ENCODE measurements at regions not wholly inside any gene's neighbourhood (a gene's known extent, or its start where the extent isn't known, plus 50 kb on each side); places are given as distances from the start of the nearest gene placed in this dataset.
"Not testable (repeated sequence)": the region's sequence is repeated elsewhere in the genome, so short reads cannot be mapped to it uniquely, and the experiment has no call there.

DNA sequence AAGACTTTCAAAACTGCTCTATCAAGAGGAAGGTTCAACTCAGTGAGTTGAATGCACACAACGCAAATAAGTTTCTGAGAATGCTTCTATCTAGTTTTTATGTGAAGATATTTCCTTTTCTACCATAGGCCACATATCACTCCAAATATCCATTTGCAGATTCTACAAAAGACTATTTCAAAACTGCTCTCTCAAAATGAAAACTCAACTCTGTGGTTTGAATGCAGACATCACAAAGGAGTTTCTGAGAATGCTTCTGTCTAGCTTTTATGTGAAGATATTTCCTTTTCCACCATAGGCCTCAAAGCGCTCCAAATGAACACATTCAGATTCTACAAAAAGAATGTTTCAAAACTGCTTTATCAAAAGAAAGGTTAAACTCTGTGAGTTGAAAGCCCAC is 1093.1 kb upstream of the DEFB115 start:
- H3K4me1 Mint-ChIP-seq (ENCODE audit: low read depth); intact Hi-C loops (cut with micrococcal nuclease); H3K4me3 Mint-ChIP-seq; H3K27ac Mint-ChIP-seq; H3K27me3 Mint-ChIP-seq; H3K36me3 Mint-ChIP-seq (ENCODE audit: low read depth): not testable (repeated sequence)
- peaks cover 37% of the 10 kb centered on the region for H3K9me3 Mint-ChIP-seq

DNA sequence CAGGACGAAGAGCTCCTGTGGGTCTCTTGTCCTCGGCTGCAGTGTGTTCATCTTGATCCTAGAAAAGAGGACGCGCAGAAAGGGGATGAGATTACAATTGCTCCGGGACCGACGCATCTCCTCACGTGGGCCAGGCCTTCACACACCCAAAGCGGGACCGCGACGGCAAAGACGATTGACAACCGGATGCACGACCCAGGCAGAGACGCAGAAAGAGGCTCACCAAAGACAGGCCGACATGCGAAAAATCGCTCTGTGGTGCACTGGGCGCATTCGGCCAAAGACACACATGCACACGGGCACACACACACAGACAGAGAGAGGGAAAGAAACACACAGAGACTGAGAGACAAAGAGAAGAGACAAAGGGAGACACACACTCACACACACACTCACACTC is 1089.9 kb upstream of the DEFB115 start:
- peaks cover 40% of the 10 kb centered on the region for H3K9me3 Mint-ChIP-seq
- no peak overlapping the region for H3K27ac Mint-ChIP-seq
- no peaks in the 10 kb centered on the region for H3K36me3 Mint-ChIP-seq (ENCODE audit: low read depth)
- no peaks in the 10 kb centered on the region for H3K4me1 Mint-ChIP-seq (ENCODE audit: low read depth)
- H3K4me3 Mint-ChIP-seq = no peak overlapping the region
- intact Hi-C loops (cut with micrococcal nuclease) = no loop called here
- no peaks in the 10 kb centered on the region for H3K27me3 Mint-ChIP-seq

DNA sequence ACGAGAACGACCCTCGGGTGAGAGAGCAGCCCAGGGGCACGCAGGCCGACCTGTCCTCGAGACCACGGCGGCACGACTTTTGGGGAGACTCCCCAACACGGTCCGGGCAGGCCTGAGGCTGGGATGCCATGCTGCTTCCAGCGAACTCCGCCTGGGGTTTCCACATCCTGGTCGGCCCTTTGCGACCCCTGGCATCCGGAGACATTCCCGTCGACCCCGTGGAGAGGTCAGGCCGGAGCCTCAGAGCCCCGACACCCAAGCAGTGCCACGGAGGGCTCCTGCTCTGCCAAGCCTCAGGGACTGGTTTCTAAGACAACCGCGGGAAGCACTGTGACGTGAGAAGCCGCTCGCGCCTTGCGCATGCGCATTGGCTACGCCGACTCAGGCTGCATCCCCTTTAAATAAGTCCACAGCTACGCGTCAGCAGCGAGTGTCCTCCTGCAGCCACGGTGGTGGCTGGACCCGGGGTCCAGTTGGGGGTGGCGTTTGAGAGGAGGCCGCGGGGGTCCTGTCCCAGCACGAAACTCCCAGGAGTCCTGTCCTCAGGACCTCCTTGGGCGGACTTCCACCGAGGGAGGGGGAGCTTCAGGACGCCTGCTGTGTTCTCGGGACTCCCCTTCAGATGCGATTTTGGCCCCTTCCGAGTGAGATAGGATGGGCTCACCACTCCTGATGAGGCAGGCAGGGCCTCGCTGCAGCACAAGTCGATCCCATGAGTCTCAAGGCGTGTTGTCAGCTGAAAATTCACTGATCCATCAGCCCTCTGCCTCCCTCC is 1089.3 kb upstream of the DEFB115 start:
- Mint-ChIP-seq H3K4me3 (no peak overlapping the region), H3K36me3 (ENCODE audit: low read depth) (no peaks in the 10 kb centered on the region), H3K27ac (no peak overlapping the region), H3K4me1 (ENCODE audit: low read depth) (no peaks in the 10 kb centered on the region), H3K9me3 (peaks cover 45% of the 10 kb centered on the region), H3K27me3 (no peaks in the 10 kb centered on the region)
- intact Hi-C loops (cut with micrococcal nuclease) = no loop called here

DNA sequence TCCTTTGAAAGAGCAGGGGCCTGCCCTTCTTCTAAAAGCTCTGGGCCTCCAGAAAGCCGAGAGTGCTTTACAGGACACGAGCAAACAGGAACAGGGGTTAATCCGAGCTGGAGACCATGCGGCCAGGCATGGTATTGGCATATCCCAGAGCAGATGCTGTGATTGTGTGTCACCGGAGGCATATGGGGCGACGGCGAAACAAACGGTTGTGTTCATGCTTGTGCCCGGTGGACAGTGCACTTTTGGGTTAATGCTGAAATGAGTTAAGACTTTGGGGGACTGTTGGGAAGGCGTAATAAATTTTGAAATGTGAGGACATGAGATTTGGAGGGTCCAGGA is 1088.7 kb upstream of the DEFB115 start:
- intact Hi-C loops (cut with micrococcal nuclease) = no loop called here
- H3K4me1 Mint-ChIP-seq (ENCODE audit: low read depth) = no peaks in the 10 kb centered on the region
- H3K36me3 Mint-ChIP-seq (ENCODE audit: low read depth) = no peaks in the 10 kb centered on the region

DNA sequence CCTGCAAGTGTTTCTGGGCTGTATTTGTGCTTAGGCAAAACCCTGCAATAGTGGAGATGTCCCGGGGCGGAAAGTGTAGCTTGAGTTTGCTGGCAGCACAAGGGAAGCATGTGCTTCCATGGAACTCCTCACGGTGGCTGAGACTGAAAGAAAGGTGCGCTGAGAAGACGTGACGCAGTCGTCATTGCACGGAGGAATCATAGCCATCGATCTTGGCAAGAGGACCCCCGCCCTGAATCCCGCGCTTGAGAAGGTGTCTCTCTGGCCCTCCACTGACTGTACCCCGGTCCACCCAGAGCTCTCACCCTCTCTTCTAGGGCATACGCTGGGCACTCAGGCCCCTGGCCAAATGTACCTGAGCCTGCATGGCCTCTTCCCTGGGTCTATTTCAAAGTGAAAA is 1081.8 kb upstream of the DEFB115 start:
- Mint-ChIP-seq H3K9me3 (peaks cover 37% of the 10 kb centered on the region), H3K27ac (no peak overlapping the region), H3K36me3 (ENCODE audit: low read depth) (no peaks in the 10 kb centered on the region), H3K4me1 (ENCODE audit: low read depth) (no peaks in the 10 kb centered on the region), H3K4me3 (no peak overlapping the region), H3K27me3 (no peaks in the 10 kb centered on the region)
- intact Hi-C loops (cut with micrococcal nuclease) = no loop called here

More for the DNA sequence above, 1088.7 kb upstream of the DEFB115 start:
- no peaks in the 10 kb centered on the region for H3K27me3 Mint-ChIP-seq
- no peak overlapping the region for H3K27ac Mint-ChIP-seq
- H3K4me3 Mint-ChIP-seq = no peak overlapping the region
- H3K9me3 Mint-ChIP-seq = peaks cover 50% of the 10 kb centered on the region

DNA sequence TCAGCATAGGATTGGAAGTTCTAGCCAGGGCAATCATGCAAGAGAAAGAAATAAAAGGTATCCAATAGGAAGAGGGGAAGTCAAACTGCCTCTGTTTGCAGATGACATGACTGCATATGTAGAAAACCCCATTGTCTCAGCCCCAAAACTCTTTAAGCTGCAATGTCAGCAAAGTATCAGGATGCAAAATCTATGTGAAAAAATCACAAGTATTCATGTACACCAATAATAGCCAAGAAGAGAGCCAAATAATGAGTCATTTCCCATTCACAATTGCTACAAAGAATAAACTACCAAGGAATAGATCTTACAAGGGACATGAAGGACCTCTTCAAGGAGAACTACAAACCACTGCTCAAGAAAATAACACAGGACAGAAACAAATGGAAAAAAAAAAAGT is 1074.3 kb upstream of the DEFB115 start:
- intact Hi-C loops (cut with micrococcal nuclease); H3K27ac Mint-ChIP-seq; H3K27me3 Mint-ChIP-seq; H3K4me3 Mint-ChIP-seq; H3K4me1 Mint-ChIP-seq (ENCODE audit: low read depth); H3K36me3 Mint-ChIP-seq (ENCODE audit: low read depth): not testable (repeated sequence)
- peaks cover 39% of the 10 kb centered on the region for H3K9me3 Mint-ChIP-seq

DNA sequence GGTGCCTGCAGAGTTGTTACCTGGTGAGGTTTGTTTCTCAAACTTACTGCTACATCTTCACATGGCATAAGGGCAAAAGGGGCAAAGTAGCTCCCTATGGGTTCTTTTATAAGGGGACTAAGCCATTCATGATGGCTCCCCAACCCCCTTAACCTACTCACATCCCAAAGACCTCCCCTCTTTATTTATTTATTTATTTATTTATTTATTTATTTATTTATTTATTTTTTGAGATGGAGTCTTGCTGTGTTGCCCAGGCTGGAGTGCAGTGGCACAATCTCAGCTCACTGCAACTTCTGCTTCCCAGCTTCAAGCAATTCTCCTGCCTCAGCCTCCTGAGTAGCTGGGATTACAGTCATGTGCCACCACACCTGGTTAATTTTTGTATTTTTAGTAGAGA is 1065.7 kb upstream of the DEFB115 start:
- H3K4me1 Mint-ChIP-seq (ENCODE audit: low read depth); H3K9me3 Mint-ChIP-seq; H3K27me3 Mint-ChIP-seq; H3K4me3 Mint-ChIP-seq; H3K27ac Mint-ChIP-seq; H3K36me3 Mint-ChIP-seq (ENCODE audit: low read depth); intact Hi-C loops (cut with micrococcal nuclease): not testable (repeated sequence)

DNA sequence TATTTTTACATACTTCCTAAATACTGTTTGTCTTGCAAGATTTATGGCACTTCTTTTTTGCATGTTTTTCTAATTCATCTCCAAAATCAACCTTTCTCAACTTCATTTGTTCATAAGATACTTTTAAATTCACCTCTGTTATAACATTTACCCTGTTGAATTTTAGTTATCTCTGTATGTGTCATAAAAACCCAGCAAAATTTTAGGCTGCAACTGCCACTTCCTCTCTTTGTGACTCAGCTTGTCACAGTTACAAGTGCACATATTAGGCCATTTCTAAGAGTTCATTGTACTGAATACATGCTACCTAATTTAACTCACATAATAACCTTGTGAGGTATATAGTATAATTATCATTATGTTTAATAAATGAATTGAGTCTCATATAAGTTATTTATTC is 1023.0 kb upstream of the DEFB115 start:
- H3K4me1 Mint-ChIP-seq (ENCODE audit: low read depth); intact Hi-C loops (cut with micrococcal nuclease); H3K4me3 Mint-ChIP-seq; H3K27me3 Mint-ChIP-seq; H3K9me3 Mint-ChIP-seq; H3K36me3 Mint-ChIP-seq (ENCODE audit: low read depth); H3K27ac Mint-ChIP-seq: not testable (repeated sequence)

DNA sequence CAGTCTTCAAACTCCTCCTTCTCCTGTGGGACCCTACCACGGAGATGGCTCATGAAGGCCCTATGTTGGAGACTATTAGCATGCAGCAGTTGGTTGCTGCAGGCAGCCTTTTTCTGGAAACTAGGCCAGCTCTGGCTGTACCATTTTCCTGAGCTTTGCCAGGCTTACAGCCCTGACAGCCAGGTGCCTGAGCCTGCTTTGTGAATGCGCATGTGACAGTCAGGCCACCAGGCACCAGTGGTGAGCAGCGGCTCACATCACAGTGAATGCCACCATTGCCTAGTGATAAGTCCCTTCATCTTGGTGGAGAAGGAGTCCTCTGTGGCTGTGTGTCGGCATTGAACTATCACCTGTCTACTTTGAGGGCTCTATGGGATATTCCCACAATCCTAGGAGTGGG is 982.4 kb upstream of the DEFB115 start:
- H3K4me3 Mint-ChIP-seq; H3K27ac Mint-ChIP-seq; H3K9me3 Mint-ChIP-seq; H3K27me3 Mint-ChIP-seq; intact Hi-C loops (cut with micrococcal nuclease); H3K36me3 Mint-ChIP-seq (ENCODE audit: low read depth); H3K4me1 Mint-ChIP-seq (ENCODE audit: low read depth): not testable (repeated sequence)

DNA sequence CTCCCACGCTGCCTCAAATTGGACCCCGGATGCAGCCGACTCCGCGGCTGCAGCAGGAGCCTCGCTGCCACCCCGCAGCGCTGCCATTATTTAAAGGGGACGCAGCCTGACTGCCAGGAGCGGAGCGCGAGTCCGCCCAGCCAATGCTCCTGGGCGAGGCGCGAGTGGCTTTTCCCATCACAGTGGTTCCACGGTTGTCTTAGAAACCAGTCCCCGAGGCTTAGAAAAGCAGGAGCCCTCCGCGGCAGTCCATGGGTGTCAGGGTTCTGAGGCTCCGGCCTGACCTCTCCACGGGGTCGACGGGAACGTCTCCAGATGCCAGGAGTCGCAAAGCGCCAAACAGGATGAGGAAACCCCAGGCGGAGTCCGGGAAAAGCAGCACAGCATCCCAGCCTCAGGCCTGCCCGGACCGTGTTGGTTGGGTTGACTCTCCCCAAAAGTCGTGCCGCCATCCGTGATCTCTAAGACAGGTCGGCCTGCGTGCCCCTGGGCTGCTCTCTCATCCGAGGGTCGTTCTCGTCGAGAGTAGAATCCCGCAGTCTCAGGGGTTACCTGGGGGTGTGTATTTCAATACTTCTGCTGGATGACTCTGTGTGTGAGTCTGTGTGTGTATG is 975.8 kb upstream of the DEFB115 start:
- Mint-ChIP-seq H3K9me3 (peaks cover 9% of the 10 kb centered on the region), H3K27ac (no peak overlapping the region), H3K4me3 (no peak overlapping the region), H3K4me1 (ENCODE audit: low read depth) (no peaks in the 10 kb centered on the region), H3K36me3 (ENCODE audit: low read depth) (no peaks in the 10 kb centered on the region), H3K27me3 (peaks cover 7% of the 10 kb centered on the region)
- intact Hi-C loops (cut with micrococcal nuclease) = no loop called here

DNA sequence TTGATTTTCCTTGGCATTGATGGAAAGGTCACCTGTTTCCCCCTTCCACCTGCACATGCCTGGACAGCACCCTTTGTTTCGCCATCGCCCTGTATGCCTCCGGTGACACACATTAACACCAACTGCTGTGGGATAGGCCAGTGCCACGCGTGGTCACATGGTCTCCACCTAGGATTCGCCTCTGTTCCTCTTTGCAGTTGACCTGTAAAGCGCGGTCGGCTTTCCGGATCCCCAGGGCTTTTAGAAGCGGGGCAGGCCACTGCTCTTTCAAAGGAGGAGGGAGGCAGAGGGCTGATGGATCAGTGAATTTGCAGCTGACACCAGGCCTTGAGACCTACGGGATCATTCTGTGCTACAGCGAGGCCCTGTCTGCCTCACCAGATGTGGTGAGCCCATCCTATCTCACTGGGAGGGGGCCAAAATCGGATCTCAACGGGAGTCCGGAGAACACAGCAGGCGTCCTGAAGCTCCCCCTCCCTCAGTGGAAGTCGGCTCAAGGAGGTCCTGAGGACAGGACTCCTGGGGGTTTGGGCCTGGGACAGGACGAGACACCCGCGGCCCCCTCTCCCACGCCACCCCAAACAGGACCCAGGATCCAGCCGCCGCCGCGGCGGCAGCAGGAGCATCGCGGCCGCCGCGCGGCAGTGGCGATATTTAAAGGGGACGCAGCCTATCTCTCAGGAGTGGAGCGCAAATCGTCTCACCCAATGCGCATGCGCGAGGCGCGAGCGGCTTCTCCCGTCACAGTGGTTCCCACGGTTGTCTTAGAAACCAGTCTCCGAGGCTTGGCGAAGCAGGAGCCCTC is 973.8 kb upstream of the DEFB115 start:
- H3K27ac Mint-ChIP-seq; H3K36me3 Mint-ChIP-seq (ENCODE audit: low read depth); intact Hi-C loops (cut with micrococcal nuclease); H3K27me3 Mint-ChIP-seq; H3K4me1 Mint-ChIP-seq (ENCODE audit: low read depth); H3K9me3 Mint-ChIP-seq: not testable (repeated sequence)
- H3K4me3 Mint-ChIP-seq = peak overlapping the region; percentile 40

DNA sequence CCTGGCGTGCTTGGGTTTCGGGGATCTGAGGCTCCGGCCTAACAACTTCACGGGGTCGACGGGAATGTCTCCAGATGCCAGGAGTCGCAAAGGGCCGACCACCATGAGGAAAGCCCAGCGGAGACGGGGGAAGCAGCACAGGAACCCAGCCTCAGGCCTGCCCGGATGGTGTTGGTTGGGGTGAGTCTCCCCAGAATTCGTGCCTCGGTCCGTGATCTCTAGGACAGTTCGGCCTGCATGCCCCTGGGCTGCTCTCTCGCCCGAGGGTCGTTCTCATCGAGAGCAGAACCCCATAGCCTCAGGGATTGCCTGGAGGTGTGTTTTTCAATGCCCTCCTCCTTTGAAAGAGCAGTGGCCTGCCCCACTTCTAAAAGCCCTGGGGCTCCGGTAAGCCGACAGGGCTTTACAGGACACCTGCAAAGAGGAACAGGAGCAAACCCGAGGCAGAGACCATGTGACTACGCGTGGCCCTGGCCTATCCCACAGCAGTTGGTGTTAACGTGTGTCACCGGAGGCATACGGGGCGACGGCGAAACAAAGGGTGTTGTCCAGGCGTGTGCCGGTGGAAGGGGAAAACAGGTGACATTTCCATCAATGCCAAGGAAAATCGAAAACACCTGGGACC is 973.1 kb upstream of the DEFB115 start:
- Mint-ChIP-seq H3K27ac (no peak overlapping the region), H3K36me3 (ENCODE audit: low read depth) (no peaks in the 10 kb centered on the region), H3K4me1 (ENCODE audit: low read depth) (peaks cover 6% of the 10 kb centered on the region), H3K27me3 (peaks cover 7% of the 10 kb centered on the region), H3K9me3 (peaks cover 9% of the 10 kb centered on the region), H3K4me3 (peak overlapping the region; percentile 40)
- intact Hi-C loops (cut with micrococcal nuclease) = no loop called here

DNA sequence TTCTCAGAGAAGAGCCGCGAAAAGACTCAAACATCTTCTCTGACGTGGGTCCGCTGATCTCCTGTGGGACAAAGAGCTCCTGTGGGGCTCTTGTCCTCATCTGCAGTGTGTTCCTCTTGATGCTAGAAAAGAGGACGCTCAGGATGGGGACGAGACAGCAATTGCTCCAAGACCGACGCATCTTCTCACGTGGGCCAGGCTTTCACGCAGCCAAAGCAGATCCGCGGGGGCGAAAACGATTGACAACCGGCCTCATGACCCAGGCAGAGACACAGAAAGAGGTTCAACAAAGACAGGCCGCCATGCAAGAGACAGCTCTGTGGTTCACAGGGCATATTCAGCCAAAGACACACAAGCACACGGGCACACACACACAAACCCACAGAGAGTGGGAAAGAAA is 971.8 kb upstream of the DEFB115 start:
- Mint-ChIP-seq H3K36me3 (ENCODE audit: low read depth) (no peaks in the 10 kb centered on the region), H3K27me3 (peaks cover 10% of the 10 kb centered on the region), H3K27ac (no peak overlapping the region), H3K4me1 (ENCODE audit: low read depth) (peaks cover 15% of the 10 kb centered on the region), H3K9me3 (peaks cover 9% of the 10 kb centered on the region), H3K4me3 (no peak overlapping the region)
- intact Hi-C loops (cut with micrococcal nuclease) = no loop called here

DNA sequence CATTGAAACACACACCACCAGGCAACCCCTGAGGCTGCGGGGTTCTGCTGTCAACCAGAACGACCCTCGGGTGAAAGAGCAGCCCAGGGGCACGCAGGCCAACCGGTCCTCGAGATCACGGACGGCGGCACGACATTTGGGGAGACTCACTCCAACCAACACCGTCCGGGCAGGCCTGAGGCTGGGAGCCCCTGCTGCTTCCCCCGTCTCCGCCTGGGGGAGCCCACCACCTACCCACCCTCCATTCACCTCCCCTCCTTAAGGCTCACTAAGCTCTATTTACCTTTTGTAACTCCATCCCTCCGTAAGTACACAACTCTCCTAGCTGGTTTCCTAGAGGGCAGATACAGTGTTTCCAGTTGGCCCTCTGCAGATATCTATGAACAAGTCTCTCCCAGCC is 971.3 kb upstream of the DEFB115 start:
- peaks cover 15% of the 10 kb centered on the region for H3K4me1 Mint-ChIP-seq (ENCODE audit: low read depth)
- no peak overlapping the region for H3K27ac Mint-ChIP-seq
- intact Hi-C loops (cut with micrococcal nuclease) = no loop called here

More for the DNA sequence above, 971.3 kb upstream of the DEFB115 start:
- peaks cover 9% of the 10 kb centered on the region for H3K9me3 Mint-ChIP-seq
- H3K4me3 Mint-ChIP-seq = no peak overlapping the region
- H3K36me3 Mint-ChIP-seq (ENCODE audit: low read depth) = no peaks in the 10 kb centered on the region
- H3K27me3 Mint-ChIP-seq = peaks cover 12% of the 10 kb centered on the region

Measured in dendritic cell treated with granulocyte-macrophage colony-stimulating factor and Interleukin-4, amounts not matched to agents 40 ng/mL and 50 ng/mL, for 4 days (primary cell).